SJSA1 (cell line): ENCODE measurements at regions not wholly inside any gene's neighbourhood (a gene's known extent, or its start where the extent isn't known, plus 50 kb on each side); places are given as distances from the start of the nearest gene placed in this dataset.
"Not testable (repeated sequence)": the region's sequence is repeated elsewhere in the genome, so short reads cannot be mapped to it uniquely, and the experiment has no call there.

Experiments used
- DNase-seq, 2 experiments: peaks; one replicate each; pipeline ENCODE4 v3.0.0-alpha.2; 2015 to 2020; ENCODE audit warnings: low spot score in 2 of 2, low read depth in 1 of 2
- H3K27ac ChIP-seq: fragments of 250-450 bp; sonication (Bioruptor Pico); 2 replicates; pipeline ENCODE4 v1.5.1; 2020; ENCODE audit warnings: mild to moderate bottlenecking, moderate library complexity
- H3K27me3 ChIP-seq: fragments of 250-450 bp; sonication (Bioruptor Pico); replicated peaks from 2 replicates; pipeline ENCODE4 v1.5.1; 2020; ENCODE audit warnings: mild to moderate bottlenecking, moderate library complexity
- H3K36me3 ChIP-seq: fragments of 250-450 bp; sonication (Bioruptor Pico); 2 replicates; pipeline ENCODE4 v1.5.1; 2020; ENCODE audit warnings: mild to moderate bottlenecking
- H3K4me1 ChIP-seq: fragments of 250-450 bp; sonication (Bioruptor Pico); replicated peaks from 2 replicates; pipeline ENCODE4 v1.6.1; 2021; ENCODE audit warnings: mild to moderate bottlenecking
- H3K4me3 ChIP-seq: fragments of 250-450 bp; sonication (Bioruptor Pico); 2 replicates; pipeline ENCODE4 v1.5.1; 2020; ENCODE audit warnings: mild to moderate bottlenecking
- H3K9me3 ChIP-seq: fragments of 250-450 bp; sonication (Bioruptor Pico); replicated peaks from 2 replicates; pipeline ENCODE4 v1.5.1; 2020; ENCODE audit warnings: mild to moderate bottlenecking

DNA sequence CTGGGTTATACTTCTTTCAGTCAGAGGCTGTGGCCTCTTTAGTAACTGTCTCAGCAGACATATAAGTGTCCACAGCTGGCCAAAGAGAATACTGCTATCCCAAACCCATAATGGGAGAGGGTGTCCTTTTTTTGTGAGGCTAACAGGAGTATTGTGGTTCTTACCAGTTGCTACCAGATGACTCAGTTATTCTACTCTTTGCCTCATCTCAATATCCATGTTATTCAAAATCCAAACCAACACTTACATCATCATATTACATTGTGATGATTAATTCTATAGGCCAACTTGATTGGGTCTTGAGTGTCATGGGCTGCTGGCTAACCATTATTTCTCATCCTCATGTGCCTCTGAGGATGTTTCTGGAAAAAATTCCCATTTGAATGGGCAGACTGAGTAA is 120.9 kb downstream of the TMEM168 start:
- no peaks in the 10 kb centered on the region for H3K36me3 ChIP-seq
- no peak overlapping the region for H3K4me3 ChIP-seq
- H3K27me3 ChIP-seq: no peaks in the 10 kb centered on the region
- H3K9me3 ChIP-seq: no peaks in the 10 kb centered on the region; the same call in 1 of the 2 replicates
- no peaks in the 10 kb centered on the region for H3K4me1 ChIP-seq
- DNase-seq: no peak
- H3K27ac ChIP-seq: no peak overlapping the region

DNA sequence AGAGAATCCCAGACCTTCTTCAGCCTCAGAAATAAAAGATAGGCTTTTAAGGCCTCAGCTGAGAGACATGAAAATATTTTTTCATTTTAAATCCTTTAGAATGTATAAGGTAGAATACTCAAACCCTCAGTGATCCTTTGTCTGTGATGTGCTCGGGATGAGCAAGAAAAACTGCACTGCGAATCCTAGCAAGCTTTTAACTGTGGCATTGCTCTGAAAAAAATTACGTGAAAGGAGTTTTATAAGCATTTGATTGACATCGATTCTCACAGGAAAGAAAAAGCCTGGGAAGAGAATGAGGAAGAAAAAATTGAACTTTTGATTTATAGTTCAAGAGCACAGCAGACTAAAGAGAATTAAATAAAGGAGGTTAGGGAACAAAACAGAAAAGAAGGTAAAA is 120.0 kb downstream of the TMEM168 start:
- DNase-seq: no peak
- no peak overlapping the region for H3K27ac ChIP-seq
- no peaks in the 10 kb centered on the region for H3K36me3 ChIP-seq
- no peaks in the 10 kb centered on the region; the same call in 1 of the 2 replicates for H3K9me3 ChIP-seq
- H3K27me3 ChIP-seq: no peaks in the 10 kb centered on the region
- no peak overlapping the region for H3K4me3 ChIP-seq
- no peaks in the 10 kb centered on the region for H3K4me1 ChIP-seq

DNA sequence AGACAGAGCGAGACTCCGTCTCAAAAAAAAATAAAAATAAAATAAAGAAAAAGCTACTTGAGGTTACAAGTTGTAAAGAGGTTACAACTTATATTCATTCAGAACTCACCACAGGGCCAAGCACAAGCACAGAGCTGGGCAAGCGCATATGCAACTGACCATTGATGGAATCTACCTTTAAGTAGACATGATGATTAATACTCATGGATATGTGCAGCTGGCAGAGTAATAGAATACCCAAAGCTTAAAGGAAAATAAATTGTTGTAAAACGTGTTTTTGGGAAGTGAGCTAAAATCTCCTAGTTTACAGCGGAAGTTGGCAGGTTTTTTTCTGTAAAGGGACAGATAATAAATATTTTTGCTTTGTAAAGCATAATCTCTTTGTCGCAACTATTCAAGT is 111.6 kb downstream of the TMEM168 start:
- H3K4me1 ChIP-seq: no peaks in the 10 kb centered on the region
- H3K9me3 ChIP-seq: no peaks in the 10 kb centered on the region
- no peaks in the 10 kb centered on the region for H3K36me3 ChIP-seq
- no peak overlapping the region for H3K4me3 ChIP-seq
- DNase-seq: no peak
- H3K27ac ChIP-seq: no peak overlapping the region
- H3K27me3 ChIP-seq: no peaks in the 10 kb centered on the region

DNA sequence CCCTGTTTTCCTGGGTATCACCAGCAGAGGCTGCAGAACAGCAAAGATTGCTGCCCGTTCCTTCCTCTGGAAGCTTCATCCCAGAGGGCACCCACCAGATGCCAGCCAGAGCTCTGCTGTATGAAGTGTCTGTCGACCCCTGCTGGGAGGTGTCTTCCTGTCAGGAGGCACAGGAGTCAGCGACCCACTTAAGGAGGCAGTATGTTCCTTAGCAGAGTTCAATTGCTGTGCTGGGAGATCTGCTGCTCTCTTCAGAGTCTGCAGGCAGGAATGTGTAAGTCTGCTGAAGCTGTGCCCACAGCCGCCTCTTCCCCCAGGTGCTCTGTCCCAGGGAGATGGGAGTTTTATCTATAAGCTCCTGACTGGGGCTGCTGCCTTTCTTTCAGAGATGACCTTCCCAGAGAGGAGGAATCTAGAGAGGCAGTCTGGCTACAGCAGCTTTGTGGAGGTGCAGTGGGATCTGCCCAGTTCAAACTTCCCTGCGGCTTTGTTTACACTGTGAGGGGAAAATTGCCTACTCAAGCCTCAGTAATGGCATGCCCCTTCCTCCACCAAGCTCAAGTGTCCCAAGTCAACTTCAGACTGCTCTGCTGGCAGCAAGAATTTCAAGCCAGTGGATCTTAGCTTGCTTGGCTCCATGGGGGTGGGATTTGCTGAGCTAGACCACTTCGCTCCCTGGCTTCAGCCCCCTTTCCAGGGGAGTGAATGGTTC is 100.6 kb downstream of the TMEM168 start:
- not testable (repeated sequence) for H3K27ac ChIP-seq, DNase-seq, H3K9me3 ChIP-seq, H3K4me3 ChIP-seq, H3K36me3 ChIP-seq, H3K27me3 ChIP-seq, H3K4me1 ChIP-seq

DNA sequence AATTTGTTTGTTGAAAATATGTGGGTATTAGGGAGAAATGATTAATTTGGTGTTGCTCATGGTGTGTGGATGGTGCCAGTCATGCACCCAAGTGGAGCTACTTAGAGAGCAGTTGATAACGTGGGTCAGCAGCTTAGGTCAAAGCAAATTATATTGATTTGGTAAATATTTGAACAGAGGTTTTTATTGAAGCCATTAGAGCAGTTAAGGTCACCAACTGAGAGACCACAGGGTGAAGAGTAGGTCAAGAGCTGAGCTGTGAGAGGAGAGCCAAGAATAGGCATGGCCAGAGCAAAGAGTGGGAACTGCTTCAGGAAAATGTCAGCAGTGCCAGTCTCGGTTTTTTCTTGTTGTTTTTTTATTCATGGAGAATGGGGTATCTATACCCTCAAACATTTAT is 97.9 kb downstream of the TMEM168 start:
- Histone ChIP-seq H3K4me1 (no peaks in the 10 kb centered on the region), H3K9me3 (no peaks in the 10 kb centered on the region), H3K36me3 (no peaks in the 10 kb centered on the region), H3K27me3 (no peaks in the 10 kb centered on the region), H3K4me3 (no peak overlapping the region), H3K27ac (no peak overlapping the region)
- DNase-seq: no peak

DNA sequence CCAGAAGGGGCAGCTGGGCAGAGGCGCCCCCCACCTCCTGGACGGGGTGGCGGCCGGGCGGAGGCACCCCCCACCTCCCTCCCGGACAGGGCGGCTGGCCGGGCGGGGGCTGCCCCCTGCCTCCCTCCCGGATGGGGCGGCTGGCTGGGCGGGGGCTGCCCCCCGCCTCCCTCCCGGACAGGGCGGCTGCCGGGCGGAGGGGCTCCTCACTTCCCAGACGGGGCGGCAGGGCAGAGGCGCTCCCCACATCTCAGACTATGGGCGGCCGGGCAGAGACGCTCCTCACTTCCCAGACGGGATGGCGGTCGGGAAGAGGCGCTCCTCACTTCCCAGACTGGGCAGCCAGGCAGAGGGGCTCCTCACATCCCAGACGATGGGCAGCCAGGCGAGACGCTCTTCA is 93.0 kb downstream of the TMEM168 start:
- H3K36me3 ChIP-seq, H3K27ac ChIP-seq, H3K27me3 ChIP-seq, H3K4me3 ChIP-seq, H3K9me3 ChIP-seq, DNase-seq, H3K4me1 ChIP-seq: not testable (repeated sequence)

DNA sequence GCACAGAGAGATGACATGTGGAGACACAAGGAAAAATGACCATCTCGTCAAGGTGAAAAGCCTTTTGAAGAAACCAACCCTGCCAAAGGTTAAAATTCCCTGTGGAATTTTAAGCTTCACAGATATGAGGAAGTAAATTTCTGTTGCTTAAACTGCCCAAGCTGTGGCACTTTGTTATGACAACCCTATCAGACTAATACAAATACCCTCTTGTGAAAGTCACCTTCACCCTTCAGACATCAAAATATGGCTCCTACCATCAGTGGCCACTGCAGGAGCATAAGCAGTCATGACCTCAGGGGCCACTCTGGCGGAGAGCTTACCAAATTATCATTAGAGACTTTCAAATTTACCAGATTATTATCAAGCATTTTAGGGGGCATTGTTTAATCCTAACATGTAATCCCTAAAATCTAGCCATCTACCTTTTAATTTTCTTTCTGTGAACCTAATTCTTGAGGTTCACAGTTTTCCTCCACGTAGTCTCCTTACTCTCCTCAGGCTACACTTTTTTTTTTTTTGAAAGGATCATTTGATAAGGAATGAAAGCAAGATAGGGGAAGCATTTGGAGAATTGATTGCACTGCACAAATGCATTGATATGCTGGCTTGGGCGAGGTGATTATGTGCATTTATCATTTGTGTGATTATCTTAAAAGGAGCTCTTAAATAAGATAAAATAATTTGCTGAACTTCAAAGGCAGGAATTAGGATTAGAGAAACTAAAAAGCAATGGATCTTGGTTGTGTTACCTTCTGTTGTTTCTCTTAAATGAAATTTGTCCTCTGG is 90.3 kb downstream of the TMEM168 start:
- no peaks in the 10 kb centered on the region; the same call in 1 of the 2 replicates for H3K27me3 ChIP-seq
- no peak for DNase-seq
- no peak overlapping the region for H3K4me3 ChIP-seq
- H3K27ac ChIP-seq: no peak overlapping the region
- no peaks in the 10 kb centered on the region for H3K36me3 ChIP-seq
- H3K9me3 ChIP-seq: no peaks in the 10 kb centered on the region
- H3K4me1 ChIP-seq: no peaks in the 10 kb centered on the region

DNA sequence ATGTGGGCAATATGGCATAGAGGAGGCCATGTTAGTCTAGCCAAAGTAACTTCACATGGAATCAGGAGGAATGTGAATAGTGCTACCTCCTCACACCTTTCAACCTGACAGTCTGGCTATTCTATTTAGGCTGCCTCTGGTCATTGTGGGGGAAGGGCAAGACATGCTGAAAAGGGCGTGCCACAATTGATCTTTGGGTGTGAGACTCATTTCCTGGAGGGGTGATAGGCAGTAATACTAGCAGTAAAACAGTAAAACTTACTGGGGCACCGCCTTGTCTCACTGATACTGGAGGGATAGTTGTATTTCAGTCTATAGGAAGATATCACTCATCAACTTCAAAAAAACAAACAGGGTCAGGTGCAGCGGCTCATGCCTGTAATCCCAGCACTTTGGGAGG is 88.7 kb downstream of the TMEM168 start:
- no peak overlapping the region for H3K27ac ChIP-seq
- H3K9me3 ChIP-seq: no peaks in the 10 kb centered on the region
- no peak overlapping the region for H3K4me3 ChIP-seq
- no peak for DNase-seq
- H3K36me3 ChIP-seq: no peaks in the 10 kb centered on the region
- no peaks in the 10 kb centered on the region for H3K4me1 ChIP-seq
- H3K27me3 ChIP-seq: no peaks in the 10 kb centered on the region; the same call in 1 of the 2 replicates

DNA sequence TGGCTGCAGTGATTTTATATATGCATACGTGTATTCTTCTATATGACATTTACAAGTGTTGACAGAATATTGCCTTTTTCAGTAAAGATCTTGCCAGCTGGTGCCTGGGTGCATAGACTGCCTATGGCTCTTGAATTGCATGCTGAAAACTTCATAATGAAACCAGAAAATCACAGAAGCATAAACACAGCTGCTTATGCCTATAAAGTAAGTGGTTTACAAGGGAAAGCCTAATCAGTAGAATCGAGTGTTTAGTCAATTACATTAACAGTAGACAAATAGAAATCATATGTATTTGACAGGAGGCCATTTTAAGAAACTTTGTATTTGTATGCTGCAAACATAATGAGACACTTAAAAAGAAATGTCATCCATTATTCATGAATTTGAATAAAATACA is 82.5 kb downstream of the TMEM168 start:
- no peaks in the 10 kb centered on the region for H3K4me1 ChIP-seq
- no peak overlapping the region for H3K27ac ChIP-seq
- H3K4me3 ChIP-seq: no peak overlapping the region
- no peak for DNase-seq
- no peaks in the 10 kb centered on the region for H3K36me3 ChIP-seq
- no peaks in the 10 kb centered on the region for H3K9me3 ChIP-seq
- no peaks in the 10 kb centered on the region for H3K27me3 ChIP-seq

DNA sequence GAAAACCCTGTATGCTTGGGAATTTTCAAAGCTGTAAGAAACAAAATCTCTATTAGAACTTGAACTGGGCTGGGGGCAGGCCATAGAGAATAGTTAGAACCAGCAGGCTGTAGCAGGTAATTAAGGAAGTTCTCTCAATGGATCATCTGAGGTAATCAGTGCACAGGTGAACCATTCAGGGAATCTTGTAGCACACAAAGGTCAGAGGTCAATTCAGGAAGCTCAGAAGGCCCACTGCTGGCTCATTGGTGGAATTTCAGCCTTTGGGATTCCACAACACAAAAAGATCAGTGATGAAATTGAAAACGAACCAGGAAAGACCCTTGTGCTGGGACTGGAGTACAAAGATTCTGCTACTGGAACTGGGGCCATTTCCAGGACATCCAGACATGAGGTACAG is 82.0 kb downstream of the TMEM168 start:
- H3K36me3 ChIP-seq: no peaks in the 10 kb centered on the region
- no peak overlapping the region for H3K4me3 ChIP-seq
- H3K27ac ChIP-seq: no peak overlapping the region
- H3K9me3 ChIP-seq: no peaks in the 10 kb centered on the region
- no peaks in the 10 kb centered on the region for H3K4me1 ChIP-seq
- no peaks in the 10 kb centered on the region for H3K27me3 ChIP-seq
- no peak for DNase-seq
